Skeletal muscle satellite cell (primary cell): ENCODE measurements at regions not wholly inside any gene's neighbourhood (a gene's known extent, or its start where the extent isn't known, plus 50 kb on each side); places are given as distances from the start of the nearest gene placed in this dataset.
"Not testable (repeated sequence)": the region's sequence is repeated elsewhere in the genome, so short reads cannot be mapped to it uniquely, and the experiment has no call there.

Experiments used
- H3K27me3 ChIP-seq: 2 replicates; pipeline ENCODE4 v1.7.0; 2013; ENCODE audit warnings: low read length; ENCODE audit not compliant: control insufficient read depth, insufficient read depth
- H3K36me3 ChIP-seq: 2 replicates; pipeline ENCODE4 v1.7.0; 2013; ENCODE audit warnings: mild to moderate bottlenecking, control low read depth, low read length; ENCODE audit not compliant: insufficient read depth
- H3K4me1 ChIP-seq: 2 replicates; pipeline ENCODE4 v1.7.0; 2013; ENCODE audit warnings: low read length; ENCODE audit not compliant: control insufficient read depth, insufficient read depth
- H3K4me2 ChIP-seq: 2 replicates; pipeline ENCODE4 v1.7.0; 2013; ENCODE audit warnings: mild to moderate bottlenecking, low read length
- H3K4me3 ChIP-seq: 2 replicates; pipeline ENCODE4 v1.7.0; 2013; ENCODE audit warnings: low read length
- H3K9ac ChIP-seq: 2 replicates; pipeline ENCODE4 v1.7.0; 2013; ENCODE audit warnings: mild to moderate bottlenecking, low read depth, low read length, moderate library complexity
- H3K9me3 ChIP-seq: replicated peaks from 2 replicates; pipeline ENCODE4 v1.7.0; 2013; ENCODE audit warnings: mild to moderate bottlenecking, control low read depth, low read length

GRCh38 chr4:96993560-96993959, 1149.7 kb downstream of the STPG2 start:
- H3K4me3 ChIP-seq = no peak overlapping the region
- H3K4me2 ChIP-seq = no peak overlapping the region
- H3K27me3 ChIP-seq = no peaks in the 10 kb centered on the region
- H3K4me1 ChIP-seq = no peaks in the 10 kb centered on the region
- H3K9ac ChIP-seq = no peak overlapping the region
- H3K9me3 ChIP-seq = no peaks in the 10 kb centered on the region
- H3K36me3 ChIP-seq = no peaks in the 10 kb centered on the region

- H3K9ac ChIP-seq = no peak overlapping the region
- H3K4me1 ChIP-seq = no peaks in the 10 kb centered on the region
- no peaks in the 10 kb centered on the region for H3K9me3 ChIP-seq
- H3K4me2 ChIP-seq = no peak overlapping the region
- H3K27me3 ChIP-seq = no peaks in the 10 kb centered on the region
- no peak overlapping the region for H3K4me3 ChIP-seq
- no peaks in the 10 kb centered on the region for H3K36me3 ChIP-seq
Measured at GRCh38 chr4:97003715-97004114, 1139.6 kb downstream of the STPG2 start.

- no peak overlapping the region for H3K4me2 ChIP-seq
- no peaks in the 10 kb centered on the region for H3K27me3 ChIP-seq
- no peaks in the 10 kb centered on the region for H3K36me3 ChIP-seq
- H3K9ac ChIP-seq = no peak overlapping the region
- no peaks in the 10 kb centered on the region for H3K9me3 ChIP-seq
- H3K4me1 ChIP-seq = no peaks in the 10 kb centered on the region
- no peak overlapping the region for H3K4me3 ChIP-seq
Measured at GRCh38 chr4:97013309-97013708, 1130.0 kb downstream of the STPG2 start.

- Histone ChIP-seq H3K36me3 (no peaks in the 10 kb centered on the region), H3K4me3 (no peak overlapping the region), H3K9me3 (no peaks in the 10 kb centered on the region), H3K9ac (no peak overlapping the region), H3K4me1 (no peaks in the 10 kb centered on the region), H3K27me3 (no peaks in the 10 kb centered on the region), H3K4me2 (no peak overlapping the region)
Measured at GRCh38 chr4:97013711-97014110, 1129.6 kb downstream of the STPG2 start.

GRCh38 chr4:97015301-97015700, 1128.0 kb downstream of the STPG2 start:
- H3K36me3 ChIP-seq = no peaks in the 10 kb centered on the region
- no peaks in the 10 kb centered on the region for H3K4me1 ChIP-seq
- no peaks in the 10 kb centered on the region for H3K27me3 ChIP-seq
- no peaks in the 10 kb centered on the region for H3K9me3 ChIP-seq
- no peak overlapping the region for H3K4me3 ChIP-seq
- H3K4me2 ChIP-seq = no peak overlapping the region
- H3K9ac ChIP-seq = no peak overlapping the region

- H3K27me3 ChIP-seq = no peaks in the 10 kb centered on the region
- H3K9me3 ChIP-seq = no peaks in the 10 kb centered on the region
- no peak overlapping the region for H3K4me3 ChIP-seq
- no peaks in the 10 kb centered on the region for H3K36me3 ChIP-seq
- no peaks in the 10 kb centered on the region for H3K4me1 ChIP-seq
- no peak overlapping the region for H3K4me2 ChIP-seq
- H3K9ac ChIP-seq = no peak overlapping the region
Measured at GRCh38 chr4:97016186-97016907, 1126.9 kb downstream of the STPG2 start.

GRCh38 chr4:97027728-97028410, 1115.4 kb downstream of the STPG2 start:
- Histone ChIP-seq H3K27me3 (no peaks in the 10 kb centered on the region), H3K36me3 (no peaks in the 10 kb centered on the region), H3K9ac (no peak overlapping the region), H3K4me3 (no peak overlapping the region), H3K4me1 (no peaks in the 10 kb centered on the region), H3K4me2 (no peak overlapping the region), H3K9me3 (no peaks in the 10 kb centered on the region)

- H3K4me1 ChIP-seq = no peaks in the 10 kb centered on the region
- H3K9ac ChIP-seq = no peak overlapping the region
- H3K4me3 ChIP-seq = no peak overlapping the region
- no peak overlapping the region for H3K4me2 ChIP-seq
- no peaks in the 10 kb centered on the region for H3K9me3 ChIP-seq
- no peaks in the 10 kb centered on the region for H3K36me3 ChIP-seq
- H3K27me3 ChIP-seq = no peaks in the 10 kb centered on the region
Measured at GRCh38 chr4:97028785-97029184, 1114.5 kb downstream of the STPG2 start.

GRCh38 chr4:97037411-97038145, 1105.7 kb downstream of the STPG2 start:
- H3K9ac ChIP-seq, H3K27me3 ChIP-seq, H3K4me1 ChIP-seq, H3K9me3 ChIP-seq, H3K4me2 ChIP-seq, H3K4me3 ChIP-seq, H3K36me3 ChIP-seq: not testable (repeated sequence)

GRCh38 chr4:97038146-97038516, 1105.1 kb downstream of the STPG2 start:
- H3K36me3 ChIP-seq = no peaks in the 10 kb centered on the region
- H3K4me1 ChIP-seq = no peaks in the 10 kb centered on the region

GRCh38 chr4:97072666-97073065, 1070.6 kb downstream of the STPG2 start:
- no peak overlapping the region for H3K4me2 ChIP-seq
- H3K27me3 ChIP-seq = no peaks in the 10 kb centered on the region
- no peaks in the 10 kb centered on the region for H3K4me1 ChIP-seq
- no peaks in the 10 kb centered on the region for H3K9me3 ChIP-seq
- no peaks in the 10 kb centered on the region for H3K36me3 ChIP-seq
- no peak overlapping the region for H3K4me3 ChIP-seq
- H3K9ac ChIP-seq = no peak overlapping the region

More at GRCh38 chr4:97038146-97038516, 1105.1 kb downstream of the STPG2 start:
- Histone ChIP-seq H3K9me3 (no peaks in the 10 kb centered on the region), H3K9ac (no peak overlapping the region), H3K4me2 (no peak overlapping the region), H3K27me3 (no peaks in the 10 kb centered on the region), H3K4me3 (no peak overlapping the region)
